Fibroblast of lung (primary cell): ENCODE measurements at regions not wholly inside any gene's neighbourhood (a gene's known extent, or its start where the extent isn't known, plus 50 kb on each side); places are given as distances from the start of the nearest gene placed in this dataset.

Experiments used
- CTCF ChIP-seq, 2 donors: IDR thresholded peaks in 1 of 2; conservative IDR thresholded peaks in 1 of 2; 1 replicate in 1 of 2; 2 replicates in 1 of 2; pipeline ENCODE4 v1.5.1; 2011 to 2012; ENCODE audit warnings: low read length in 2 of 2, control low read depth in 1 of 2, inconsistent platforms in 1 of 2, low read depth in 1 of 2, mild to moderate bottlenecking in 1 of 2
- EZH2 ChIP-seq: IDR thresholded peaks from 2 replicates; pipeline ENCODE4 v1.5.1; 2012; ENCODE audit warnings: low read length, control low read depth, mild to moderate bottlenecking; ENCODE audit errors: missing control alignments

GRCh38 chr5:57569601-57570000, 87.0 kb upstream of the ACTBL2 start:
- TF ChIP-seq CTCF (conservative IDR thresholded peaks at IDR 0.05 in 1 of 2, IDR thresholded peaks at IDR 0.05 in 1 of 2; ENCODE audit: low read depth in 1 of 2, low read length in 2 of 2) (no peak), EZH2 (no peak)
